SK-N-MC (cell line): ENCODE measurements at regions not wholly inside any gene's neighbourhood (a gene's known extent, or its start where the extent isn't known, plus 50 kb on each side); places are given as distances from the start of the nearest gene placed in this dataset.
"Not testable (repeated sequence)": the region's sequence is repeated elsewhere in the genome, so short reads cannot be mapped to it uniquely, and the experiment has no call there.

Source experiments
- EZH2 ChIP-seq: fragments of 200-600 bp; sonication (generic); IDR thresholded peaks from one replicate; pipeline ENCODE4 v1.6.1; 2017; ENCODE audit warnings: antibody characterized with exemption
- FOXP2 ChIP-seq: optimal IDR thresholded peaks from 2 replicates; pipeline ENCODE3; 2011; ENCODE audit warnings: mild to moderate bottlenecking, moderate library complexity; ENCODE audit not compliant: insufficient read depth; ENCODE audit errors: extremely low read length, control extremely low read depth
- POLR2AphosphoS5 ChIP-seq: IDR thresholded peaks from 2 replicates; pipeline ENCODE4 v1.6.1; 2012; ENCODE audit warnings: mild to moderate bottlenecking, low read depth, low read length, borderline replicate concordance

DNA sequence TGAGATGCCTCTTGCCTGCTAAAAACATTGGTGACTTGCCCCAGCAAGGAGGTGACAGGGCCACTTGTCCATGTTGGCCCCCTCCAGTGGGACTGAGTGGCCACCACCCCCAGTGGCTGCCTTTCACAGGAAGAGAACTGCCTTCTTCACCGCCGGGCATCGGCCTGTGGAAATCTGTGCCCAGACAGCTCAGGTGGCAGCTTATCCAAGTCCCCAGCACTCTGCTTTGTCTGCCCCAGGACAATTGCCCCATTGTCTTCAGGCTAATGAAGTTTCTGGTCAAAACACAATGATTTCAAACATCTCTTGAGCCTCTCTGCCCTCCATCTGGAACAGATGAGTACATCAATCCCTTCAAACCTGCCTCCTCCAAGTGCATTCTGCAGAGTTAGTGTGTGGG, 99.1 kb upstream of the PLGLB2 start:
- not testable (repeated sequence) for TF ChIP-seq EZH2, POLR2AphosphoS5, FOXP2
